Mucosa of stomach (tissue), 1 donor: ENCODE measurements at regions not wholly inside any gene's neighbourhood (a gene's known extent, or its start where the extent isn't known, plus 50 kb on each side); places are given as distances from the start of the nearest gene placed in this dataset.

Source experiments
- H3K27me3 ChIP-seq: one replicate; pipeline ENCODE4 v1.7.0; 2013; ENCODE audit warnings: mild to moderate bottlenecking, low read length; ENCODE audit not compliant: control insufficient read depth, insufficient read depth
- H3K36me3 ChIP-seq: one replicate; pipeline ENCODE4 v1.7.0; 2013; ENCODE audit warnings: low read length; ENCODE audit not compliant: control insufficient read depth, insufficient read depth
- H3K4me1 ChIP-seq: one replicate; pipeline ENCODE4 v1.7.0; 2013; ENCODE audit warnings: mild to moderate bottlenecking, low read length; ENCODE audit not compliant: control insufficient read depth, insufficient read depth
- H3K4me3 ChIP-seq: one replicate; pipeline ENCODE4 v1.7.0; 2013; ENCODE audit warnings: low read length
- H3K9ac ChIP-seq: one replicate; pipeline ENCODE4 v1.7.0; 2013; ENCODE audit warnings: mild to moderate bottlenecking, low read length, moderate library complexity
- H3K9me3 ChIP-seq: one replicate; pipeline ENCODE4 v1.7.0; 2013; ENCODE audit warnings: mild to moderate bottlenecking, low read length, moderate library complexity; ENCODE audit not compliant: control insufficient read depth
- donor health status: Pancreatic carcinoma.

DNA sequence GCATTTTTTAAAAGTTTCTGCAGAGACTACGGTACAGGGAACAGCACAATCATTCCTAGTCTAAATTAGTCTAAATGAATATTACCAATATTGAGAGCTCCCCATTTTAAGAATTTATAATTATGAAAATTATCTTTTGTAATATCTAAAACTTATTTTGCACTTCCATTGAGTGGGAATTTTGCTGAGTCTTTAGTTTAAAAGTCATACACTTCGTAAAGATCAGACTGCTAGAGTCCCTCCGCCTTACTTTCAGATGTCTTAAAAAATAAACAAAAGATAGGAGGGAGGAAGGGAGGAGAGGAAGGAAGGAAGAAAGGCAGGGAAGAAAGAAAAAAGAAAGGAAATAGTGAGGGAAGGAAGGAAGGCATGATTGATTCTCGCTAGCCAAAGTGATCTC is 278.2 kb upstream of the PRDM1 start:
- H3K9me3 ChIP-seq: no peaks in the 10 kb centered on the region
- no peak overlapping the region for H3K4me3 ChIP-seq
- H3K36me3 ChIP-seq: no peaks in the 10 kb centered on the region
- H3K4me1 ChIP-seq: peaks cover 16% of the 10 kb centered on the region
- H3K9ac ChIP-seq: no peak overlapping the region
- H3K27me3 ChIP-seq: no peaks in the 10 kb centered on the region

DNA sequence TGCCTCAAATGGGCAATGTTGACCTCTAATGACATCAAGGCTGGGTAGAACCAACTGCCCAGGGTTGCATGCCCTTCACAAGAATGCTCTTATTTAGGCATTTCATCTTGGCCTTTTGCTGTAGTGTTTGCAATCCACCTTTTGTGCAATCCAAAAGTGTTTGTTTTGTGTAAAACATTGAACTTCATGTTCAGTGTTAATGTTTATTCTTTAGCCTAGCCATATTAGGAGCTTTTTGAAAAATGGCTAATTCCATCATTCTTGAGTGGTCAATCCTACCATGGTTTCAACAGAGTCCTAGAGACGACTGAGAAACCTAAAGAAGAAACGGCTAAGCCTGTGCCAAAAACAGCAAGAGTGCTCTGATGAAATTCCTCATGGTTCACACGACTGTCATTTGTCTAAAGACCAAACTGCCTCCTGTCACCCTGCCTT is 279.6 kb upstream of the PRDM1 start:
- no peaks in the 10 kb centered on the region for H3K36me3 ChIP-seq
- H3K4me1 ChIP-seq: peaks cover 16% of the 10 kb centered on the region
- no peak overlapping the region for H3K9ac ChIP-seq
- H3K27me3 ChIP-seq: no peaks in the 10 kb centered on the region
- H3K9me3 ChIP-seq: no peaks in the 10 kb centered on the region
- no peak overlapping the region for H3K4me3 ChIP-seq

- peaks cover 10% of the 10 kb centered on the region for H3K4me1 ChIP-seq
- H3K4me3 ChIP-seq: no peak overlapping the region
- no peak overlapping the region for H3K9ac ChIP-seq
- no peaks in the 10 kb centered on the region for H3K27me3 ChIP-seq
- H3K9me3 ChIP-seq: no peaks in the 10 kb centered on the region
- H3K36me3 ChIP-seq: no peaks in the 10 kb centered on the region
Observed at GRCh38 chr6:105805501-105806023, 280.6 kb upstream of the PRDM1 start.

DNA sequence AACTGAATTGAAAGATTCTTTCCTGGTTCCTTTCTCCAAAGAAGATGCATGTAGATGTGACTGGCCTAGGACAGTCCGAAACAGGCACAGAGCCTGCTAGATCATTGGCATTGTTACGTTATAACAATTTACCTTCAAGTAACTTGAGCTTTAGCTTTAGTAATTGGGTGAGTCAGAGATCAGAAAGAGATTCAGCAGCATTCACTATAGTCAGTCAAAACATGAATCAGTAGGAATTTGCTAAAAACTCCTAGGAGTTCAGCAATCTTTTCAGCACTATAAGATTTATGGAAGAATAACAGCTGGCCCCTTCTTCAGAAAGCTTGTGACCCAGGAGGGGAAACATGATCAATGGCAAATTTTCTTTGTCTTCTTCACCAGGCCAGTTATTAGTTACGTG is 281.7 kb upstream of the PRDM1 start:
- H3K36me3 ChIP-seq: no peaks in the 10 kb centered on the region
- no peak overlapping the region for H3K4me3 ChIP-seq
- H3K9ac ChIP-seq: no peak overlapping the region
- no peaks in the 10 kb centered on the region for H3K9me3 ChIP-seq
- no peaks in the 10 kb centered on the region for H3K27me3 ChIP-seq
- H3K4me1 ChIP-seq: no peaks in the 10 kb centered on the region

DNA sequence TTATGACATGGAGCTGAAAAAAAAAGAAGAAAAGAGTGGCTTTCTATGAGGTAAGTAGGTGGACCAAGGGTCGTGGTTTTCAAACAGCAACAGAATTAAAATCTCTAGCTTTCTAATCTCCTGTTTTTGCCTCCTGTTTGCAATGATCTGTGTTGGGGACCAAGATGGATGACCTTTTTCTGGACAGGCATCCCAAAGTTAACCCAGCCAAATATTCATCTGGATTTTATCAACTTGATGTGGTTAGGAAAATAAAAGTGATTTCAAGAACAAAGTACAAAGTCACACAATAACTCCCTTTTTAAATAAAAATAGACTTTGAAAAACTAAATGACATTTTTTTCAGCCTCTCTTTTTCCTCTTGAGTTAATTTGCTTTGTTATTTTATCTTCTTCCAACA is 282.1 kb upstream of the PRDM1 start:
- Histone ChIP-seq H3K4me1 (no peaks in the 10 kb centered on the region), H3K27me3 (no peaks in the 10 kb centered on the region), H3K9ac (no peak overlapping the region), H3K36me3 (no peaks in the 10 kb centered on the region), H3K4me3 (no peak overlapping the region), H3K9me3 (no peaks in the 10 kb centered on the region)

DNA sequence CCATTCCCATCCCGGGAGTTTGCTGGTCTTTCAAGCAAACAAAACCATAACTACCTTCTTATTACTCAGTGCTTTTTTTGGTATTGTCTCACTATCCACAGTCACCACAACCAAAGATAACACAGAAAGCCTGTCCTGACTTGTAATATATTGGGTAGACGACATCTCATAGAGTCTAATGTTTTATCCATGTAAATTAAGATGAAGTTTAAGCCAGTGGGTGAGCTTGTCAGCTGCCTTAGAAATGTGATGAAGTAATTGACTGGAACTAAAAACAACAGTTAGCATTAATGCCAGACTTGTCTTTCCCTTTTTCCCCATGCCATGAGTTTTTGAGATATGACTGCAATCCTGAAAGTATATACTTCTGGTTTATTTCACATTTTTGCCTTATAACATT is 282.7 kb upstream of the PRDM1 start:
- Histone ChIP-seq H3K9ac (no peak overlapping the region), H3K4me3 (no peak overlapping the region), H3K36me3 (no peaks in the 10 kb centered on the region), H3K9me3 (no peaks in the 10 kb centered on the region), H3K4me1 (no peaks in the 10 kb centered on the region), H3K27me3 (no peaks in the 10 kb centered on the region)

DNA sequence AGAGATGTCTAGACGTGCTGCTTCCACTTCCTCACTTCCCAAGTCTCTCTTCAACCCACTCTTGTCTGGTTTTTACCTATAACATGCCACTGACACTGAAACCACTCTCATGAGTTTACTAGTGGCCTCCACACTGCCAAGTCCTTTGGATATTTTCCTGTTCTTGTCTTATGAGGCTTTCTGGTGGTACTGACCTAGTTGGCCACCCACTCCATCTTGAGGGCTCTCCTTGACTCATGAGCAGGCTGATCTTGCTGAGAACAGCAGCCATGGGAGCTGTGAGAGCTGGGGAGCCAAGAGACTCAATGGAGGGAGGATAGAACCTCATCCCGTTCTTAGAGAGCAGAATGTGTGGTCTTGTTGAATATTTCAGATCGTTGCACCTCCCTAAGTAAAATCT is 283.4 kb upstream of the PRDM1 start:
- Histone ChIP-seq H3K27me3 (no peaks in the 10 kb centered on the region), H3K9ac (no peak overlapping the region), H3K36me3 (no peaks in the 10 kb centered on the region), H3K9me3 (no peaks in the 10 kb centered on the region), H3K4me3 (no peak overlapping the region), H3K4me1 (peaks cover 3% of the 10 kb centered on the region)

DNA sequence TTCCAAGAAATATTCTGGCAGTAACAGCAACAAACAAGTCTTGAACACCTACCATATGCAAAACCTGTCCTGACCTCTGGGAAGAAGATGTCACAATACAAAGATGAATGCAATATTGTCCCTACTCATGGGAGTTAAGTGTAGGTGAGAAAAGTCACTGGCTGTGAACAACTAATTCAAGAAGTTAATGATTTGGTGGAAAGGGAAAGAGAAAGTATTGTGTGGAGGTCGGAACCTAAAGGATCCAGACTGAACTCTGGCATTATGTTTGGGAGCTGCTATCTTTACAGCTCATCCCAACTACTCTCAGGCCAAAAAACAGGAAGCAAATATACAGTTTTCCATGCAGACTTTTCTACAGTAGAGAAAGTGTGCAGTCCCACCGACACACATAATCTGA is 285.3 kb upstream of the PRDM1 start:
- H3K27me3 ChIP-seq: no peaks in the 10 kb centered on the region
- no peak overlapping the region for H3K9ac ChIP-seq
- H3K9me3 ChIP-seq: no peaks in the 10 kb centered on the region
- no peak overlapping the region for H3K4me3 ChIP-seq
- H3K4me1 ChIP-seq: peaks cover 16% of the 10 kb centered on the region
- no peaks in the 10 kb centered on the region for H3K36me3 ChIP-seq

GRCh38 chr6:105800398-105800797 is 285.7 kb upstream of the PRDM1 start:
- peaks cover 21% of the 10 kb centered on the region for H3K4me1 ChIP-seq
- no peak overlapping the region for H3K9ac ChIP-seq
- no peaks in the 10 kb centered on the region for H3K36me3 ChIP-seq
- H3K27me3 ChIP-seq: no peaks in the 10 kb centered on the region
- no peaks in the 10 kb centered on the region for H3K9me3 ChIP-seq
- H3K4me3 ChIP-seq: no peak overlapping the region

- H3K27me3 ChIP-seq: no peaks in the 10 kb centered on the region
- no peaks in the 10 kb centered on the region for H3K36me3 ChIP-seq
- no peak overlapping the region for H3K9ac ChIP-seq
- H3K4me3 ChIP-seq: no peak overlapping the region
- peaks cover 32% of the 10 kb centered on the region for H3K4me1 ChIP-seq
- no peaks in the 10 kb centered on the region for H3K9me3 ChIP-seq
Observed at GRCh38 chr6:105799056-105799455, 287.1 kb upstream of the PRDM1 start.

DNA sequence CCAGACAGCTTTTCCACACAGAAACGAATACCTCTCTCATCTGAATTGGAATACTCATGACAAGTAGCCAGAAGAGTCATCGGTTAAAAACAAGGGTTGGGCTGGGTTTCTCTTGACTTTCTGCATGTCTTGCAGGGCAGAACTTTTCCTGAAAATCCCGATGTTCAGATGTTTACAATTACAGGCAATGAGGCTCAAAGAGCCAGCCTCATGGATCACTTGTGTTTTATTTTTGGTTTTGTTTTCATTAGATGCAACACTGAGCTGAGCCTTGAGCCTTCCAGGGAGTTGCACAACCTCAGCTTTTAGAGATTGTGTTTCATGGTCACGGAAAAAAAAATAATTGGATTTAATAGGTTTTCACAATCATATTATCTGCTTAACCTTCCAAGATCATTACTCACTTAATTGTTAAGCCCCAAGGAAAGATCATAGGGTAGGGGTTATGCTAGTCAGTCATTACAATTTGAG is 288.1 kb upstream of the PRDM1 start:
- H3K9me3 ChIP-seq: no peaks in the 10 kb centered on the region
- H3K4me1 ChIP-seq: peaks cover 42% of the 10 kb centered on the region
- no peaks in the 10 kb centered on the region for H3K27me3 ChIP-seq
- H3K4me3 ChIP-seq: no peak overlapping the region
- no peak overlapping the region for H3K9ac ChIP-seq
- no peaks in the 10 kb centered on the region for H3K36me3 ChIP-seq

GRCh38 chr6:105797286-105797979 is 288.7 kb upstream of the PRDM1 start:
- H3K9me3 ChIP-seq: no peaks in the 10 kb centered on the region
- no peak overlapping the region for H3K4me3 ChIP-seq
- H3K9ac ChIP-seq: no peak overlapping the region
- H3K36me3 ChIP-seq: no peaks in the 10 kb centered on the region
- H3K4me1 ChIP-seq: peaks cover 45% of the 10 kb centered on the region
- H3K27me3 ChIP-seq: no peaks in the 10 kb centered on the region
